Testis (tissue), 2 donors: ENCODE measurements at regions not wholly inside any gene's neighbourhood (a gene's known extent, or its start where the extent isn't known, plus 50 kb on each side); places are given as distances from the start of the nearest gene placed in this dataset.
"Not testable (repeated sequence)": the region's sequence is repeated elsewhere in the genome, so short reads cannot be mapped to it uniquely, and the experiment has no call there.

Experiments used
- POLR2A ChIP-seq: fragments of 450-650 bp; IDR thresholded peaks from one replicate; pipeline ENCODE4 v1.6.1; 2017; ENCODE audit warnings: antibody characterized with exemption, mild to moderate bottlenecking, moderate library complexity
- TF ChIP-seq, protein P1 (sequence below), 3 experiments: fragments of 450-650 bp in 2 of 3; fragments of 200-600 bp in 1 of 3; sonication (generic) in 1 of 3; IDR thresholded peaks; one replicate each; pipeline ENCODE4 v1.5.1; 2016 to 2019; ENCODE audit warnings: antibody characterized with exemption in 3 of 3, mild to moderate bottlenecking in 2 of 3, moderate library complexity in 1 of 3

- TF ChIP-seq, protein P1, sequence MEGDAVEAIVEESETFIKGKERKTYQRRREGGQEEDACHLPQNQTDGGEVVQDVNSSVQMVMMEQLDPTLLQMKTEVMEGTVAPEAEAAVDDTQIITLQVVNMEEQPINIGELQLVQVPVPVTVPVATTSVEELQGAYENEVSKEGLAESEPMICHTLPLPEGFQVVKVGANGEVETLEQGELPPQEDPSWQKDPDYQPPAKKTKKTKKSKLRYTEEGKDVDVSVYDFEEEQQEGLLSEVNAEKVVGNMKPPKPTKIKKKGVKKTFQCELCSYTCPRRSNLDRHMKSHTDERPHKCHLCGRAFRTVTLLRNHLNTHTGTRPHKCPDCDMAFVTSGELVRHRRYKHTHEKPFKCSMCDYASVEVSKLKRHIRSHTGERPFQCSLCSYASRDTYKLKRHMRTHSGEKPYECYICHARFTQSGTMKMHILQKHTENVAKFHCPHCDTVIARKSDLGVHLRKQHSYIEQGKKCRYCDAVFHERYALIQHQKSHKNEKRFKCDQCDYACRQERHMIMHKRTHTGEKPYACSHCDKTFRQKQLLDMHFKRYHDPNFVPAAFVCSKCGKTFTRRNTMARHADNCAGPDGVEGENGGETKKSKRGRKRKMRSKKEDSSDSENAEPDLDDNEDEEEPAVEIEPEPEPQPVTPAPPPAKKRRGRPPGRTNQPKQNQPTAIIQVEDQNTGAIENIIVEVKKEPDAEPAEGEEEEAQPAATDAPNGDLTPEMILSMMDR (IDR thresholded peaks at IDR 0.05) = not testable (repeated sequence)
- TF ChIP-seq POLR2A = not testable (repeated sequence)
These were observed 112.0 kb downstream of the RBMY1D start for GRCh38 chrY:21782174-21782860.
